B cell (primary cell): ENCODE measurements at regions not wholly inside any gene's neighbourhood (a gene's known extent, or its start where the extent isn't known, plus 50 kb on each side); places are given as distances from the start of the nearest gene placed in this dataset.

ENCODE experiments used
- ATAC-seq: fragments of 200-7000 bp; cut with Tn5 transposase; one replicate; pipeline ENCODE4 v1.10.0; 2021; ENCODE audit warnings: low read depth, mild to moderate bottlenecking, moderate number of reproducible peaks, moderate library complexity
- CTCF ChIA-PET: fragments of 350-600 bp; sonication (Branson Sonifier 250); formaldehyde crosslinking; loops from one replicate; lab custom pipeline; 2021; ENCODE audit warnings: antibody characterized with exemption, inconsistent platforms; lab: Charles Lee
- POLR2A ChIA-PET: fragments of 350-600 bp; sonication (Branson Sonifier 250); formaldehyde crosslinking; loops from one replicate; lab custom pipeline; 2021; ENCODE audit warnings: antibody characterized with exemption; lab: Charles Lee
- DNase-seq: peaks from one replicate; pipeline ENCODE4 v3.0.0; 2013
- H2AFZ ChIP-seq: 2 replicates; pipeline ENCODE4 v1.6.1; 2012; ENCODE audit warnings: mild to moderate bottlenecking, low read depth, low read length; ENCODE audit not compliant: insufficient read depth, poor library complexity, severe bottlenecking
- H3K27ac ChIP-seq, 2 donors: 1 replicate in 1 of 2; 2 replicates in 1 of 2; pipeline ENCODE4 v1.5.1; 2012 to 2013; ENCODE audit warnings: low read length in 2 of 2, mild to moderate bottlenecking in 2 of 2, moderate library complexity in 1 of 2
- H3K27me3 ChIP-seq, 4 experiments: fragments of 200-600 bp in 1 of 4; sonication (generic) in 1 of 4; replicated peaks in 1 of 4; 1 replicate in 2 of 4; 2 replicates in 2 of 4; pipeline versions ENCODE4 v1.6.1 to v1.7.0; 2013 to 2016; ENCODE audit warnings: low read length in 3 of 4, mild to moderate bottlenecking in 2 of 4, mixed read lengths in 1 of 4, moderate library complexity in 1 of 4; ENCODE audit not compliant: insufficient read depth in 4 of 4, control insufficient read depth in 3 of 4; ENCODE audit errors: control extremely low read depth in 1 of 4
- H3K36me3 ChIP-seq, 2 experiments: replicated peaks in 1 of 2; 1 replicate in 1 of 2; 2 replicates in 1 of 2; pipeline versions ENCODE4 v1.6.1 to v1.7.1; 2013; ENCODE audit warnings: low read length in 1 of 2; ENCODE audit not compliant: insufficient read depth in 2 of 2, control insufficient read depth in 1 of 2; ENCODE audit errors: control extremely low read depth in 1 of 2, extremely low read depth in 1 of 2
- H3K4me1 ChIP-seq, 2 donors: fragments of 200-600 bp in 1 of 2; sonication (generic) in 1 of 2; 1 replicate in 1 of 2; 2 replicates in 1 of 2; pipeline versions ENCODE4 v1.5.1 to v1.6.1; 2013 to 2017; ENCODE audit warnings: low read length in 2 of 2; ENCODE audit not compliant: control insufficient read depth in 2 of 2, insufficient read depth in 2 of 2
- H3K4me2 ChIP-seq: replicated peaks from 2 replicates; pipeline ENCODE3; 2012; ENCODE audit warnings: mild to moderate bottlenecking, low read depth, low read length; ENCODE audit not compliant: poor library complexity, severe bottlenecking
- H3K4me3 ChIP-seq, 5 experiments: fragments of 200-600 bp in 1 of 5; sonication (generic) in 1 of 5; 1 replicate in 3 of 5; 2 replicates in 2 of 5; pipeline versions ENCODE4 v1.5.1 to v1.7.0; 2011 to 2016; ENCODE audit warnings: low read length in 4 of 5, mild to moderate bottlenecking in 4 of 5, low read depth in 2 of 5, control low read depth in 1 of 5, moderate library complexity in 1 of 5; ENCODE audit not compliant: insufficient read depth in 1 of 5; ENCODE audit errors: control extremely low read depth in 1 of 5, extremely low read depth in 1 of 5
- H3K79me2 ChIP-seq: fragments of 200-600 bp; sonication (generic); one replicate; pipeline ENCODE4 v1.6.0; 2016; ENCODE audit warnings: low read length; ENCODE audit not compliant: control insufficient read depth, insufficient read depth
- H3K9ac ChIP-seq: fragments of 200-600 bp; sonication (generic); 2 replicates; pipeline ENCODE4 v1.6.1; 2017; ENCODE audit warnings: mild to moderate bottlenecking, low read length, moderate library complexity
- H3K9me3 ChIP-seq, 3 donors: one replicate each; pipeline versions ENCODE4 v1.6.1 to v1.7.1; 2013; ENCODE audit warnings: low read length in 2 of 3; ENCODE audit not compliant: control insufficient read depth in 2 of 3, insufficient read depth in 1 of 3; ENCODE audit errors: control extremely low read depth in 1 of 3
- H4K20me1 ChIP-seq: 2 replicates; pipeline ENCODE4 v1.6.0; 2012; ENCODE audit warnings: mild to moderate bottlenecking, low read length; ENCODE audit not compliant: insufficient read depth, control insufficient read depth, poor library complexity, severe bottlenecking
- H3K27ac Mint-ChIP-seq: one replicate; pipeline ENCODE4 v1.8.0; 2021; ENCODE audit warnings: mixed read lengths
- H3K27me3 Mint-ChIP-seq: one replicate; pipeline ENCODE4 v1.8.0; 2021; ENCODE audit warnings: mixed read lengths
- H3K4me1 Mint-ChIP-seq: one replicate; pipeline ENCODE4 v1.8.0; 2021; ENCODE audit warnings: mixed read lengths
- H3K4me3 Mint-ChIP-seq: one replicate; pipeline ENCODE4 v1.8.0; 2021; ENCODE audit warnings: mixed read lengths
- H3K9me3 Mint-ChIP-seq: one replicate; pipeline ENCODE4 v1.8.0; 2022; ENCODE audit warnings: mixed read lengths; ENCODE audit not compliant: insufficient read depth
- EZH2 ChIP-seq: IDR thresholded peaks from 2 replicates; pipeline ENCODE4 v1.6.1; 2012; ENCODE audit warnings: borderline replicate concordance, low read depth, mild to moderate bottlenecking, moderate library complexity, low read length; ENCODE audit not compliant: insufficient read depth, poor library complexity, severe bottlenecking
- WGBS: methylation state at CpG from one replicate; pipeline ENCODE4 v1.1.5; 2013; ENCODE audit warnings: missing lambda C conversion rate; ENCODE audit not compliant: insufficient coverage; 5-methylcytosine and 5-hydroxymethylcytosine counted together
- intact Hi-C: fragments of 100-400 bp; cut with micrococcal nuclease; formaldehyde crosslinking; loops from one replicate; pipeline ENCODE4 v1.10.0; 2022
- TF ChIP-seq, protein P1 (sequence below): fragments of 200-600 bp; IDR thresholded peaks from one replicate; pipeline ENCODE4 v1.8.0; 2022; ENCODE audit warnings: antibody characterized with exemption, mild to moderate bottlenecking

DNA sequence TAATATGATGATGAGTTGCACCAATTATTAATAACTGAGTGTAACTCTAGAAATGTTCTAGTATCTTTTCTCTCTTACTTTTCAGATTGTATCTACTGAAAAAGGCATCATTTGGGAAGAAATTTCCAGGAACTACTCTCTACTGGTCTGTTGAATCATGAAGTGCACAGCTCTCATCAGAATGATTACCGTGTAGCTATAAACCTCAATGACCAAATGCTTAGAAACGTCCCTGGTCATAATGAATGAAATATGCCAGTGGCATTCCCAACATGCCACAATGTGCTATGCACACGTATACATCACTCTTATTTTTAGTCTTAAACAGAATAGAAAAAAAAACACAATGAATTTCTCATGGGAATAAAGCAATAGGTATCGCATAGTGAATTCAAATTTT, 534.3 kb upstream of the OLFM3 start:
- H3K4me3 ChIP-seq: no peak overlapping the region
- H3K9ac ChIP-seq: no peak overlapping the region
- H3K4me1 ChIP-seq: no peaks in the 10 kb centered on the region
- no peak for DNase-seq
- TF ChIP-seq, protein P1, sequence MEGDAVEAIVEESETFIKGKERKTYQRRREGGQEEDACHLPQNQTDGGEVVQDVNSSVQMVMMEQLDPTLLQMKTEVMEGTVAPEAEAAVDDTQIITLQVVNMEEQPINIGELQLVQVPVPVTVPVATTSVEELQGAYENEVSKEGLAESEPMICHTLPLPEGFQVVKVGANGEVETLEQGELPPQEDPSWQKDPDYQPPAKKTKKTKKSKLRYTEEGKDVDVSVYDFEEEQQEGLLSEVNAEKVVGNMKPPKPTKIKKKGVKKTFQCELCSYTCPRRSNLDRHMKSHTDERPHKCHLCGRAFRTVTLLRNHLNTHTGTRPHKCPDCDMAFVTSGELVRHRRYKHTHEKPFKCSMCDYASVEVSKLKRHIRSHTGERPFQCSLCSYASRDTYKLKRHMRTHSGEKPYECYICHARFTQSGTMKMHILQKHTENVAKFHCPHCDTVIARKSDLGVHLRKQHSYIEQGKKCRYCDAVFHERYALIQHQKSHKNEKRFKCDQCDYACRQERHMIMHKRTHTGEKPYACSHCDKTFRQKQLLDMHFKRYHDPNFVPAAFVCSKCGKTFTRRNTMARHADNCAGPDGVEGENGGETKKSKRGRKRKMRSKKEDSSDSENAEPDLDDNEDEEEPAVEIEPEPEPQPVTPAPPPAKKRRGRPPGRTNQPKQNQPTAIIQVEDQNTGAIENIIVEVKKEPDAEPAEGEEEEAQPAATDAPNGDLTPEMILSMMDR: no peak
- no peak for TF ChIP-seq EZH2
- Mint-ChIP-seq H3K4me1 (no peaks in the 10 kb centered on the region), H3K27me3 (no peaks in the 10 kb centered on the region), H3K27ac (no peak overlapping the region), H3K4me3 (no peak overlapping the region), H3K9me3 (peaks cover 3% of the 10 kb centered on the region)
- no peak overlapping the region for H3K27ac ChIP-seq
- H3K9me3 ChIP-seq: no peaks in the 10 kb centered on the region
- H3K27me3 ChIP-seq: no peaks in the 10 kb centered on the region
- intact Hi-C loops: no loop called here
- H2AFZ ChIP-seq: no peak overlapping the region
- POLR2A ChIA-PET: no interaction called here
- no peaks in the 10 kb centered on the region for H3K36me3 ChIP-seq
- whole genome bisulfite sequencing: no CpG with 5 or more reads among the region's 4 CpGs
- no peak overlapping the region for H3K4me2 ChIP-seq
- H3K79me2 ChIP-seq: no peaks in the 10 kb centered on the region
- no peaks in the 10 kb centered on the region for H4K20me1 ChIP-seq
- ATAC-seq: no peak
- CTCF ChIA-PET: no interaction called here

DNA sequence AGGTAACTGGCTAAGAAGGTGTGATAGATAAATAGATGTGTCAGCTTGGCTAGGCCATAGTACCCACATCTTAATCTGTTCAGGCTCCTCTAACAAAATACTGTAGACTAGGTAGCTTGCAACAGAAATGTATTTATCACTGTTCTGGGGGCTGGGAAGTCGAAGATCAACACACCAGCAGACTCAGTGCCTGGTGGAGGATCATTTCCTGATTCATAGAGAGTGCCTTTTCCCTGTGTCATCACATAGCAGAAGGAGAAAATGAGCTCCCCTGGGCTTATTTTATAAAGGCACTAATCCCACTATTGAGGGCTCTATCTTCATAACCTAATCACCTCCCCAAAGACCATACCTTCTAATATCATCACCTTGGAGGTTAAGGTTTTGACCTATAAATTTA, 532.7 kb upstream of the OLFM3 start:
- WGBS: no CpG with 5 or more reads among the region's 1 CpG
- intact Hi-C loops: no loop called here
- H3K9me3 Mint-ChIP-seq: peaks cover 6% of the 10 kb centered on the region
- Histone ChIP-seq H4K20me1 (no peaks in the 10 kb centered on the region), H2AFZ (no peak overlapping the region), H3K36me3 (no peaks in the 10 kb centered on the region), H3K4me1 (no peaks in the 10 kb centered on the region), H3K27me3 (no peaks in the 10 kb centered on the region), H3K4me2 (no peak overlapping the region), H3K9ac (no peak overlapping the region), H3K27ac (no peak overlapping the region), H3K9me3 (no peaks in the 10 kb centered on the region), H3K4me3 (no peak overlapping the region), H3K79me2 (no peaks in the 10 kb centered on the region)
- POLR2A ChIA-PET: no interaction called here
- H3K27ac Mint-ChIP-seq: no peak overlapping the region
- TF ChIP-seq EZH2: no peak
- TF ChIP-seq, protein P1: no peak
- no peaks in the 10 kb centered on the region for H3K27me3 Mint-ChIP-seq
- no peak overlapping the region for H3K4me3 Mint-ChIP-seq
- CTCF ChIA-PET: no interaction called here
- no peak for ATAC-seq
- no peak for DNase-seq
- no peaks in the 10 kb centered on the region for H3K4me1 Mint-ChIP-seq
